HEK293 (cell line): ENCODE measurements at regions not wholly inside any gene's neighbourhood (a gene's known extent, or its start where the extent isn't known, plus 50 kb on each side); places are given as distances from the start of the nearest gene placed in this dataset.

Source experiments
- HOXC10 ChIP-seq: sonication (generic); formaldehyde crosslinking; IDR thresholded peaks from 2 replicates; pipeline ENCODE4 v1.8.1; 2023; ENCODE audit warnings: mild to moderate bottlenecking, missing genetic modification reagents
- TCF7L2 ChIP-seq: IDR thresholded peaks from 2 replicates; pipeline ENCODE4 v1.6.1; 2011; ENCODE audit warnings: low read depth, mild to moderate bottlenecking, inconsistent platforms, low read length, moderate library complexity, borderline replicate concordance
- ZEB2 ChIP-seq: fragments of 450-650 bp; formaldehyde crosslinking; IDR thresholded peaks from 2 replicates; pipeline ENCODE4 v1.5.1; 2016; ENCODE audit warnings: missing biosample characterization, missing genetic modification characterization
- TF ChIP-seq, protein P1 (sequence below): fragments of 450-650 bp; formaldehyde crosslinking; IDR thresholded peaks from 2 replicates; pipeline ENCODE4 v1.5.1; 2016; ENCODE audit warnings: missing biosample characterization, missing genetic modification characterization
- TF ChIP-seq, protein P2 (sequence below): fragments of 450-650 bp; formaldehyde crosslinking; IDR thresholded peaks from 2 replicates; pipeline ENCODE4 v1.5.1; 2016; ENCODE audit warnings: missing biosample characterization, missing genetic modification characterization
- TF ChIP-seq, protein P3 (sequence below): fragments of 450-650 bp; formaldehyde crosslinking; IDR thresholded peaks from 2 replicates; pipeline ENCODE4 v1.5.1; 2016; ENCODE audit warnings: missing biosample characterization, missing genetic modification characterization
- TF ChIP-seq, protein P4 (sequence below): fragments of 450-650 bp; formaldehyde crosslinking; IDR thresholded peaks from 2 replicates; pipeline ENCODE4 v1.5.1; 2016; ENCODE audit warnings: missing biosample characterization, missing genetic modification characterization

DNA sequence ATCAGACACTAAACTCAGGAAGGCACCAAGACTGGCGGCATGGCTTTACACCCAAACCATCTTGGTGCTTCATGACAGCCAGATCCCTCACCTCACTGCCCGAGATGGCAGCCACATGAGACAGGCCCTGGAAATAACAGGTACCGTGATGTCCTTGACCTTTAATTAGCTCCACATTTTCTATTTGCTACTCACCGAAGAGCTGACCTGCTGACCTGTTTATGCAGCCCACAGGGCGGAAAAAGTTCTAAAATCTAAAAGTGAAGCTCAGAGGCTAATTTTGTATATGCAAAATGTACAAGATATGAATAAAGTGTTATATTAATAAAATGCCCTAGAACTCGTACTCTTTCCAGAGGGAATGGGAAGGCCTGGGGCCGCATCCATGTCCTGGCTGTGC, 51.6 kb upstream of the RASGEF1A start:
- TF ChIP-seq, protein P1, sequence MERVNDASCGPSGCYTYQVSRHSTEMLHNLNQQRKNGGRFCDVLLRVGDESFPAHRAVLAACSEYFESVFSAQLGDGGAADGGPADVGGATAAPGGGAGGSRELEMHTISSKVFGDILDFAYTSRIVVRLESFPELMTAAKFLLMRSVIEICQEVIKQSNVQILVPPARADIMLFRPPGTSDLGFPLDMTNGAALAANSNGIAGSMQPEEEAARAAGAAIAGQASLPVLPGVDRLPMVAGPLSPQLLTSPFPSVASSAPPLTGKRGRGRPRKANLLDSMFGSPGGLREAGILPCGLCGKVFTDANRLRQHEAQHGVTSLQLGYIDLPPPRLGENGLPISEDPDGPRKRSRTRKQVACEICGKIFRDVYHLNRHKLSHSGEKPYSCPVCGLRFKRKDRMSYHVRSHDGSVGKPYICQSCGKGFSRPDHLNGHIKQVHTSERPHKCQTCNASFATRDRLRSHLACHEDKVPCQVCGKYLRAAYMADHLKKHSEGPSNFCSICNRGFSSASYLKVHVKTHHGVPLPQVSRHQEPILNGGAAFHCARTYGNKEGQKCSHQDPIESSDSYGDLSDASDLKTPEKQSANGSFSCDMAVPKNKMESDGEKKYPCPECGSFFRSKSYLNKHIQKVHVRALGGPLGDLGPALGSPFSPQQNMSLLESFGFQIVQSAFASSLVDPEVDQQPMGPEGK: no peak
- TF ChIP-seq, protein P2, sequence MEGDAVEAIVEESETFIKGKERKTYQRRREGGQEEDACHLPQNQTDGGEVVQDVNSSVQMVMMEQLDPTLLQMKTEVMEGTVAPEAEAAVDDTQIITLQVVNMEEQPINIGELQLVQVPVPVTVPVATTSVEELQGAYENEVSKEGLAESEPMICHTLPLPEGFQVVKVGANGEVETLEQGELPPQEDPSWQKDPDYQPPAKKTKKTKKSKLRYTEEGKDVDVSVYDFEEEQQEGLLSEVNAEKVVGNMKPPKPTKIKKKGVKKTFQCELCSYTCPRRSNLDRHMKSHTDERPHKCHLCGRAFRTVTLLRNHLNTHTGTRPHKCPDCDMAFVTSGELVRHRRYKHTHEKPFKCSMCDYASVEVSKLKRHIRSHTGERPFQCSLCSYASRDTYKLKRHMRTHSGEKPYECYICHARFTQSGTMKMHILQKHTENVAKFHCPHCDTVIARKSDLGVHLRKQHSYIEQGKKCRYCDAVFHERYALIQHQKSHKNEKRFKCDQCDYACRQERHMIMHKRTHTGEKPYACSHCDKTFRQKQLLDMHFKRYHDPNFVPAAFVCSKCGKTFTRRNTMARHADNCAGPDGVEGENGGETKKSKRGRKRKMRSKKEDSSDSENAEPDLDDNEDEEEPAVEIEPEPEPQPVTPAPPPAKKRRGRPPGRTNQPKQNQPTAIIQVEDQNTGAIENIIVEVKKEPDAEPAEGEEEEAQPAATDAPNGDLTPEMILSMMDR (tag by site-specific recombination): no peak
- TF ChIP-seq ZEB2 (tag by site-specific recombination) (no peak), TCF7L2 (no peak), HOXC10 (CRISPR knock-in tag) (no peak)
- TF ChIP-seq, protein P3, sequence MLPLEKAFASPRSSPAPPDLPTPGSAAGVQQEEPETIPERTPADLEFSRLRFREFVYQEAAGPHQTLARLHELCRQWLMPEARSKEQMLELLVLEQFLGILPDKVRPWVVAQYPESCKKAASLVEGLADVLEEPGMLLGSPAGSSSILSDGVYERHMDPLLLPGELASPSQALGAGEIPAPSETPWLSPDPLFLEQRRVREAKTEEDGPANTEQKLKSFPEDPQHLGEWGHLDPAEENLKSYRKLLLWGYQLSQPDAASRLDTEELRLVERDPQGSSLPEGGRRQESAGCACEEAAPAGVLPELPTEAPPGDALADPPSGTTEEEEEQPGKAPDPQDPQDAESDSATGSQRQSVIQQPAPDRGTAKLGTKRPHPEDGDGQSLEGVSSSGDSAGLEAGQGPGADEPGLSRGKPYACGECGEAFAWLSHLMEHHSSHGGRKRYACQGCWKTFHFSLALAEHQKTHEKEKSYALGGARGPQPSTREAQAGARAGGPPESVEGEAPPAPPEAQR (tag by site-specific recombination): no peak
- TF ChIP-seq, protein P4, sequence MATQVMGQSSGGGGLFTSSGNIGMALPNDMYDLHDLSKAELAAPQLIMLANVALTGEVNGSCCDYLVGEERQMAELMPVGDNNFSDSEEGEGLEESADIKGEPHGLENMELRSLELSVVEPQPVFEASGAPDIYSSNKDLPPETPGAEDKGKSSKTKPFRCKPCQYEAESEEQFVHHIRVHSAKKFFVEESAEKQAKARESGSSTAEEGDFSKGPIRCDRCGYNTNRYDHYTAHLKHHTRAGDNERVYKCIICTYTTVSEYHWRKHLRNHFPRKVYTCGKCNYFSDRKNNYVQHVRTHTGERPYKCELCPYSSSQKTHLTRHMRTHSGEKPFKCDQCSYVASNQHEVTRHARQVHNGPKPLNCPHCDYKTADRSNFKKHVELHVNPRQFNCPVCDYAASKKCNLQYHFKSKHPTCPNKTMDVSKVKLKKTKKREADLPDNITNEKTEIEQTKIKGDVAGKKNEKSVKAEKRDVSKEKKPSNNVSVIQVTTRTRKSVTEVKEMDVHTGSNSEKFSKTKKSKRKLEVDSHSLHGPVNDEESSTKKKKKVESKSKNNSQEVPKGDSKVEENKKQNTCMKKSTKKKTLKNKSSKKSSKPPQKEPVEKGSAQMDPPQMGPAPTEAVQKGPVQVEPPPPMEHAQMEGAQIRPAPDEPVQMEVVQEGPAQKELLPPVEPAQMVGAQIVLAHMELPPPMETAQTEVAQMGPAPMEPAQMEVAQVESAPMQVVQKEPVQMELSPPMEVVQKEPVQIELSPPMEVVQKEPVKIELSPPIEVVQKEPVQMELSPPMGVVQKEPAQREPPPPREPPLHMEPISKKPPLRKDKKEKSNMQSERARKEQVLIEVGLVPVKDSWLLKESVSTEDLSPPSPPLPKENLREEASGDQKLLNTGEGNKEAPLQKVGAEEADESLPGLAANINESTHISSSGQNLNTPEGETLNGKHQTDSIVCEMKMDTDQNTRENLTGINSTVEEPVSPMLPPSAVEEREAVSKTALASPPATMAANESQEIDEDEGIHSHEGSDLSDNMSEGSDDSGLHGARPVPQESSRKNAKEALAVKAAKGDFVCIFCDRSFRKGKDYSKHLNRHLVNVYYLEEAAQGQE (tag by site-specific recombination): no peak
